ENCODE measurements at regions not wholly inside any gene's neighbourhood (a gene's known extent, or its start where the extent isn't known, plus 50 kb on each side); places are given as distances from the start of the nearest gene placed in this dataset.

DNA sequence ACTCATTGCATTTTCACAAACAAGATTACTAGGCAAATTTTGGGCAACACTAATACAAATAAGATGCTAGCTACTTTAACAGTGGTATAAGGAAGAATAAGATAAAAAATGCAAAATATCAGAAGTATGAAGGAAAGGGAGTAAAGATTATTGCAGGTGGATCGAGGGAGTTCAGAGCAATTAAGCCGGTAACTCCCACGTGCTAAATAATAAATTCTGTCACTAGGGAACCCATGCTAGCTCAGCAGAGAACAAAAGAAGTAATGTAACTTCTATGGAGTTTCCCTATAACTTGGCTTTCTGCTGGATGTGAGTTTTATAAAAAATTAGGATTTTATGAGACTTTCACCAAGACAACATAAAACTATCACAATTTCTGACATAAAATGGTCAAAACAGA, 470.5 kb upstream of the RGS18 start:
- no peak overlapping the region for H2AFZ ChIP-seq (ENCODE audit: low read length)
- no peaks in the 10 kb centered on the region for H3K27me3 ChIP-seq (ENCODE audit: control insufficient read depth, insufficient read depth, low read length)
- no peak overlapping the region for H3K9ac ChIP-seq (ENCODE audit: insufficient read depth, low read length)
- no peak for DNase-seq (ENCODE audit: low read depth in 2 of 2)
- H3K4me3 ChIP-seq (replicated peaks in 1 of 4; ENCODE audit: control extremely low read depth in 1 of 4, insufficient read depth in 1 of 4, low read depth in 3 of 4, low read length in 4 of 4): no peak overlapping the region
- TF ChIP-seq, protein P1, sequence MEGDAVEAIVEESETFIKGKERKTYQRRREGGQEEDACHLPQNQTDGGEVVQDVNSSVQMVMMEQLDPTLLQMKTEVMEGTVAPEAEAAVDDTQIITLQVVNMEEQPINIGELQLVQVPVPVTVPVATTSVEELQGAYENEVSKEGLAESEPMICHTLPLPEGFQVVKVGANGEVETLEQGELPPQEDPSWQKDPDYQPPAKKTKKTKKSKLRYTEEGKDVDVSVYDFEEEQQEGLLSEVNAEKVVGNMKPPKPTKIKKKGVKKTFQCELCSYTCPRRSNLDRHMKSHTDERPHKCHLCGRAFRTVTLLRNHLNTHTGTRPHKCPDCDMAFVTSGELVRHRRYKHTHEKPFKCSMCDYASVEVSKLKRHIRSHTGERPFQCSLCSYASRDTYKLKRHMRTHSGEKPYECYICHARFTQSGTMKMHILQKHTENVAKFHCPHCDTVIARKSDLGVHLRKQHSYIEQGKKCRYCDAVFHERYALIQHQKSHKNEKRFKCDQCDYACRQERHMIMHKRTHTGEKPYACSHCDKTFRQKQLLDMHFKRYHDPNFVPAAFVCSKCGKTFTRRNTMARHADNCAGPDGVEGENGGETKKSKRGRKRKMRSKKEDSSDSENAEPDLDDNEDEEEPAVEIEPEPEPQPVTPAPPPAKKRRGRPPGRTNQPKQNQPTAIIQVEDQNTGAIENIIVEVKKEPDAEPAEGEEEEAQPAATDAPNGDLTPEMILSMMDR (conservative IDR thresholded peaks at IDR 0.05 in 1 of 2, IDR thresholded peaks at IDR 0.05 in 1 of 2; ENCODE audit: low read depth in 1 of 2, low read length in 2 of 2): no peak
- no peak for TF ChIP-seq EZH2 (IDR thresholded peaks at IDR 0.05; ENCODE audit: low read length, missing control alignments)
- no peaks in the 10 kb centered on the region for H4K20me1 ChIP-seq (ENCODE audit: control insufficient read depth, extremely low read depth, insufficient read depth, low read length)
- H3K36me3 ChIP-seq (ENCODE audit: control insufficient read depth, insufficient read depth, low read length): no peaks in the 10 kb centered on the region
- no peak overlapping the region for H3K27ac ChIP-seq (ENCODE audit: insufficient read depth, low read length)
- H3K9me3 ChIP-seq (ENCODE audit: control insufficient read depth, insufficient read depth, low read depth, low read length): no peaks in the 10 kb centered on the region
- H3K4me2 ChIP-seq (ENCODE audit: extremely low read depth, insufficient read depth, low read length): no peak overlapping the region
- H3K4me1 ChIP-seq (ENCODE audit: control insufficient read depth, extremely low read depth, insufficient read depth, low read length): no peaks in the 10 kb centered on the region
- H3K79me2 ChIP-seq (ENCODE audit: control insufficient read depth, insufficient read depth, low read length): no peaks in the 10 kb centered on the region

DNA sequence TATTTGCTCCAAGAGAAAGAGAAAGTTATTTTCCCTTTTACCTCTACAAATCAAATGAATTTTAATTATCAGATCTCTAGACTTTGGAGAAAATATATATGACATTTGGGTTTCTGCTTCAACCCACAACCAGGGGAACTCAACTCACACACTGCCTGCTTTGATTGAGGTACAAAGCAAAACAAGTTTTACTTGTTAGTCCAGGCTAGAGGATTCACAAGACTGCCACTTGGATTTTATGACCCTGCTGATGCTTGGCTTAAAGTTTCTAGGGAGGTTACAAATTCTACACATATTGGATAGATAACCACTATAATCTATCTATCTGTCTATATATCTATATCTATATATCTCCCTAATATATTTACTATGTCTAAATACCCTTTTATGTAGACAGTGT, 467.3 kb upstream of the RGS18 start:
- no peak overlapping the region for H3K4me2 ChIP-seq (ENCODE audit: extremely low read depth, insufficient read depth, low read length)
- H2AFZ ChIP-seq (ENCODE audit: low read length): no peak overlapping the region
- H3K4me3 ChIP-seq (replicated peaks in 1 of 4; ENCODE audit: control extremely low read depth in 1 of 4, insufficient read depth in 1 of 4, low read depth in 3 of 4, low read length in 4 of 4): no peak overlapping the region
- no peaks in the 10 kb centered on the region for H3K27me3 ChIP-seq (ENCODE audit: control insufficient read depth, insufficient read depth, low read length)
- no peaks in the 10 kb centered on the region for H3K9me3 ChIP-seq (ENCODE audit: control insufficient read depth, insufficient read depth, low read depth, low read length)
- no peaks in the 10 kb centered on the region for H3K79me2 ChIP-seq (ENCODE audit: control insufficient read depth, insufficient read depth, low read length)
- no peaks in the 10 kb centered on the region for H3K36me3 ChIP-seq (ENCODE audit: control insufficient read depth, insufficient read depth, low read length)
- TF ChIP-seq EZH2 (IDR thresholded peaks at IDR 0.05; ENCODE audit: low read length, missing control alignments): no peak
- TF ChIP-seq, protein P1 (conservative IDR thresholded peaks at IDR 0.05 in 1 of 2, IDR thresholded peaks at IDR 0.05 in 1 of 2; ENCODE audit: low read depth in 1 of 2, low read length in 2 of 2): no peak
- H3K4me1 ChIP-seq (ENCODE audit: control insufficient read depth, extremely low read depth, insufficient read depth, low read length): no peaks in the 10 kb centered on the region
- H4K20me1 ChIP-seq (ENCODE audit: control insufficient read depth, extremely low read depth, insufficient read depth, low read length): no peaks in the 10 kb centered on the region
- DNase-seq (ENCODE audit: low read depth in 2 of 2): no peak
- H3K9ac ChIP-seq (ENCODE audit: insufficient read depth, low read length): no peak overlapping the region
- H3K27ac ChIP-seq (ENCODE audit: insufficient read depth, low read length): no peak overlapping the region

DNA sequence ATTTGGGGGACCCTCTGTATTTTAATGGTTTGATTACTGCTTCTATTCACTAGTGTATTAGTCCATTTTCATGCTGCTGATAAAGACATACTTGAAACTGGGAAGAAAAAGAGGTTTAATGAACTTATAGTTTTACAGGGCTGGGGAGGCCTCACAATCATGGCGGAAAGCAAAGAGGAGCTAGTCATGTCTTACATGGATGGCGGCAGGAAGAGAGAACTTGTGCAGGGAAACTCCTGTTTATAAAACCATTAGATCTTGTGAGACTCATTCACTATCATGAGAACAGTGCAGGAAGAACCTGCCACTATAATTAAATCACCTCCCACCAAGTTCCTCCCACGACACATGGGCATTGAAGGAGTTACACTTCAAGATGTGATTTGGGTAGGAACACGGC, 464.5 kb upstream of the RGS18 start:
- Histone ChIP-seq H3K9ac (ENCODE audit: insufficient read depth, low read length) (no peak overlapping the region), H4K20me1 (ENCODE audit: control insufficient read depth, extremely low read depth, insufficient read depth, low read length) (no peaks in the 10 kb centered on the region), H3K9me3 (ENCODE audit: control insufficient read depth, insufficient read depth, low read depth, low read length) (no peaks in the 10 kb centered on the region), H2AFZ (ENCODE audit: low read length) (no peak overlapping the region), H3K4me2 (ENCODE audit: extremely low read depth, insufficient read depth, low read length) (no peak overlapping the region), H3K4me1 (ENCODE audit: control insufficient read depth, extremely low read depth, insufficient read depth, low read length) (no peaks in the 10 kb centered on the region), H3K36me3 (ENCODE audit: control insufficient read depth, insufficient read depth, low read length) (no peaks in the 10 kb centered on the region), H3K27ac (ENCODE audit: insufficient read depth, low read length) (no peak overlapping the region), H3K79me2 (ENCODE audit: control insufficient read depth, insufficient read depth, low read length) (no peaks in the 10 kb centered on the region), H3K4me3 (replicated peaks in 1 of 4; ENCODE audit: control extremely low read depth in 1 of 4, insufficient read depth in 1 of 4, low read depth in 3 of 4, low read length in 4 of 4) (no peak overlapping the region), H3K27me3 (ENCODE audit: control insufficient read depth, insufficient read depth, low read length) (no peaks in the 10 kb centered on the region)
- DNase-seq (ENCODE audit: low read depth in 2 of 2): no peak
- TF ChIP-seq EZH2 (IDR thresholded peaks at IDR 0.05; ENCODE audit: low read length, missing control alignments): no peak
- TF ChIP-seq, protein P1 (conservative IDR thresholded peaks at IDR 0.05 in 1 of 2, IDR thresholded peaks at IDR 0.05 in 1 of 2; ENCODE audit: low read depth in 1 of 2, low read length in 2 of 2): no peak

Measured in fibroblast of lung (primary cell).